Heart left ventricle (tissue), 13 donors: ENCODE measurements at regions not wholly inside any gene's neighbourhood (a gene's known extent, or its start where the extent isn't known, plus 50 kb on each side); places are given as distances from the start of the nearest gene placed in this dataset.
A peak's percentile ranks its signal among the peaks of the same experiment; 100 is the strongest.

Experiments
- CTCF ChIP-seq, 12 donors: fragments of 200-600 bp; sonication (generic) in 4 of 12; IDR thresholded peaks; one replicate each; pipeline versions ENCODE4 v1.5.0 to v1.8.0; 2018 to 2022; ENCODE audit warnings: antibody characterized with exemption in 12 of 12, mild to moderate bottlenecking in 5 of 12
- POLR2A ChIP-seq, 2 donors: fragments of 450-650 bp; IDR thresholded peaks; one replicate each; pipeline ENCODE4 v1.6.1; 2017; ENCODE audit warnings: antibody characterized with exemption in 2 of 2, mild to moderate bottlenecking in 2 of 2, moderate library complexity in 2 of 2
- donor health status: ischemic (EF 13 %, LVEDD 7.1; RV severe dilation, severe dysfunction).
- donor health status: DM: no; HTN: yes; CAD: no.
- donor health status: DM: no; HTN: no; CAD: no.
- donor health status: ischemic (EF 25% LVEDD 6.9; RV normal size, moderate dysfunction).
- donor health status: ischemic (EF 25% LVEDD 5.7; RV mildly dilated, moderate dysfunction).
- donor health status: ischemic (EF 35%, LVEDD 5.7; RV mildly dilated, moderate dysfunction).
- donor health status: nonischemic (EF 11% LVEDD 7.7; RV severe dilation, severe dysfunction).
- donor health status: DM: yes; HTN: yes; CAD: no.
- donor health status: PGD.
- donor health status: ischemic (EF 29% LVEDD 5.4; RV normal size, mild dysfunction).
- donor health status: nonischemic (EF 23%, LVEDD 6.1; RV moderate dilation, normal function).

DNA sequence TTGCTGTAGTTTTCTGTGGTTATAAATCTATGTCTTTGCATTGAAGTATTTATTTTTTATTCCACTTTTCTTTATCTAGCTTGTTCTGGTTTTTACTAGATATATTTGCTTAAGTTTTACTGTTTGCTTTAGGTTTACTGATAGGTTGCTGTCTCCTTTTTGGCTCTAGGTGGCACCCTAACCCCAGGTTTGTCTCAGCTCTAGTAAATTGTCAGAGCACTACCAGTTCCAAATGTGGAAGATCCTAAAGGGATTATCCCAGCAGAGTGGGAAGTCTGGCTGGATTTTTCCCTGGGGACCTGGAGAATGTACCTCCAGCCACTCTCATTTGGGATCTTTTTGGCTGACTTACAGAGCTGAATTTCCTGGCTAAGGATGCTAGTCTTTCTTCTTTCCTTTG is 106.1 kb downstream of the PBDC1 start:
- TF ChIP-seq CTCF (IDR thresholded peaks at IDR 0.05) (peak; percentile 17 to 64 (median 56)), POLR2A (IDR thresholded peaks at IDR 0.05) (no peak)
